AG09309 (cell line): ENCODE measurements at regions not wholly inside any gene's neighbourhood (a gene's known extent, or its start where the extent isn't known, plus 50 kb on each side); places are given as distances from the start of the nearest gene placed in this dataset.

ENCODE experiments used
- DNase-seq: peaks from one replicate; pipeline ENCODE4 v3.0.0-alpha.2; 2010; ENCODE audit warnings: low read depth
- H3K4me3 ChIP-seq: 2 replicates; pipeline ENCODE4 v1.5.1; 2011; ENCODE audit warnings: mild to moderate bottlenecking, low read depth, low read length, moderate library complexity; ENCODE audit not compliant: control insufficient read depth
- CTCF ChIP-seq: IDR thresholded peaks from 2 replicates; pipeline ENCODE4 v1.5.1; 2011; ENCODE audit warnings: mild to moderate bottlenecking, low read depth, low read length, inconsistent platforms; ENCODE audit not compliant: insufficient read depth, control insufficient read depth; ENCODE audit errors: missing control alignments

- no peak overlapping the region for H3K4me3 ChIP-seq
- no peak for TF ChIP-seq CTCF
- DNase-seq = no peak
Observed at GRCh38 chr2:120973196-120973595, 237.5 kb downstream of the GLI2 start.

GRCh38 chr2:120974950-120975349 lies 239.3 kb downstream of the GLI2 start:
- TF ChIP-seq CTCF = no peak
- DNase-seq = no peak
- no peak overlapping the region for H3K4me3 ChIP-seq

DNA sequence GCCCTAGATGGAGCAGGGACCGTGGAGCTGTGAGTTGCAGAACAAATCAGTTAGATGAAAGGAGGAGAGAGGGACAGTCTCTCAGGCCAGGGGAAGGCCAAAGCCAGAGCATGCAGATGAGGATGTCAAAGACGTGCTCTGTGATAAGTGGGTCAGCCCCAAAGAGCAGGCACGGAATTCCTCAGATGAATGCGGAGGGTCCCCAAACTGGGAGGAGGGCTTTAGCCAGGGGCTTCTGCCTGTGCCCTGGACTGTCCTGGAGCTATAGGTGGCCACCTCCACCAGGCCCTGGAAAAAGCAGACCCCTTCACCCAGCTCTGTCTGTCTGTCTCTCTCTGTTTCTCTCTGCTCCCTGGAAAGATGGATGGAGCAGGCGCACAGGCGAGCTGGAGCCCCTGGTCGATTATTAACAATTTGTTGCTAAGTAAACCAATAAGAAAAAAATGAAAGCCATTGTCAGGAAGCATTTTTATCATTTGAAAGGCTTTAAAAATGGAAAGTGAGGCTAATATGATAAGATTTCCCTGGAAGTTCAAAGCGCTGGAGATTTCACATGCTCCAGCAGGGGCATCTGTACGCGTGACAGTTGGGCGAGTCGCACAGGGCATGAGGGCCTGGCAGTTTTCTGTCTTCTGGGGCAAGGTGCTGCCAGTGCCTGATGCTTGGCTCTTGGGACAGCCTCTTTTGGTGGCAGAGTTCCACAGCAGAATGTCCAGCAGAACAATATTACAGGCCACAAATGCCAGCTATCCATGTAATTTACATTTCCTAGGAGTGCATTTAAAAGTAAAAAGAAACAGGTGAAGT lies 241.0 kb downstream of the GLI2 start:
- TF ChIP-seq CTCF = no peak
- DNase-seq = no peak

DNA sequence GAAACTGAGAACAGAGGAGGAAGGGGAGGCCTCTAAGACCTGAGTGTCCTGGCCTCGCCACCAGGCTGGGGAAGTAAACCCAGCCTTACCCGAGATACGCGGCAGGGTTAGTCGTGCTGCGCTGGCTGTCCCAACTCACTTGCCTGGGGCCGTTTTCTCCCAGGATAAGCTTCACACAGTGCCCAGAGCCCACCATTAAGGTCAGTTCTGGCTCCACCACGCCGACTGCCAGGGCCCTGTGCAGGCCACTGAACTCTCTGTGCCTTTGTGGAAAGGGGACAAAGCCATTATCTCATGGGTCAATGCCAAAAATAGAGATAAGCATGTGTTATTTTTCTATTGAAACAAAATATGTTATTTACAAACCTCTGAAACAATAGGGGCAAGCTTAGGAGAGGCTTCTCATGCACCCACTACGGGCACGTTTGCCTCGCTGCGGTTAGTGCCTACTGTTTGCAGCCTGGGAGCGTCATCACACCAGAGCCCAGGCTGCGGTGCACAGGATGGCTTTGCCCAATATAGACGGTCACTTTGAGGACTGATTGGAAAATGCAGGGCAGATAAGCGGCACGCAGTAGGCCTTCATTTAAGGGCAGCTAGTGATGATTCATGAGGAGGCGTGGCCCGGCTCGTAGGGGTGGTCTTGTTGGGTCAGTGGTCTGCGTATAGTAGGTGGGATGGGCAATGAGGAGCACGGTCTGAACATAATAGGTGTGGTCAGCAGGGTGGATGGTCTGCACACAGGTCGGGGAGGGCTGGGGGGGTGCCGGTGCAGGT lies 242.1 kb downstream of the GLI2 start:
- no peak for TF ChIP-seq CTCF
- no peak overlapping the region for H3K4me3 ChIP-seq
- no peak for DNase-seq

More for the DNA sequence above, 241.0 kb downstream of the GLI2 start:
- H3K4me3 ChIP-seq = no peak overlapping the region

- no peak for DNase-seq
- H3K4me3 ChIP-seq = no peak overlapping the region
Observed at GRCh38 chr2:120978359-120979050, 242.8 kb downstream of the GLI2 start.

DNA sequence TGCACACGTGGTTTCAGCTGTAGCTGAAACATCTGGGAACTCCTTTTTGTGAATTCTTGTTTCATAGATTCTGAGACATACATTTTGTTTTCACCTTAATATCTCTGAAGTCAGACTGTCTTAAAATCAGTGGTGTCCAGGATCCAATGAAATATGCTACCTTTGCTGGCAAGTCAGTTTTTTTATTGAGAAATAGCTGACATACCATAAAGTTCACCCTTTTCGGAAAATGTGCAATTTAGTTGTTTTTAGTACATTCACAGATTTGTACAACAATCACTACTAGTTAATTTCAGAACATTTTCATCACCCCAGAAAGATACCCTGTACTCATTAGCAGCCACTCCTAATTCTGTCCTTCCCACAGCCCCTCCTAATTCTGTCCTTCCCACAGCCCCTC lies 243.7 kb downstream of the GLI2 start:
- DNase-seq = no peak
- H3K4me3 ChIP-seq = no peak overlapping the region
- TF ChIP-seq CTCF = no peak

More at GRCh38 chr2:120978359-120979050, 242.8 kb downstream of the GLI2 start:
- no peak for TF ChIP-seq CTCF
